Suppressor macrophage treated with lipopolysaccharide for 4 hours (primary cell): ENCODE measurements at regions not wholly inside any gene's neighbourhood (a gene's known extent, or its start where the extent isn't known, plus 50 kb on each side); places are given as distances from the start of the nearest gene placed in this dataset.
"Not testable (repeated sequence)": the region's sequence is repeated elsewhere in the genome, so short reads cannot be mapped to it uniquely, and the experiment has no call there.

ENCODE experiments used
- DNase-seq: peaks from one replicate; pipeline ENCODE4 v3.0.0-alpha.2; 2020

GRCh38 chr6:55064711-55065420, 109.4 kb upstream of the HCRTR2 start:
- DNase-seq, result peak; percentile 53

- peak; percentile 70 for DNase-seq
These were observed 105.1 kb upstream of the HCRTR2 start for GRCh38 chr6:55069132-55069781.

GRCh38 chr6:55082021-55082420, 92.3 kb upstream of the HCRTR2 start:
- DNase-seq, result no peak

- not testable (repeated sequence) for DNase-seq
These were observed 86.3 kb upstream of the HCRTR2 start for GRCh38 chr6:55088011-55088410.

- DNase-seq, result no peak
These were observed 85.4 kb upstream of the HCRTR2 start for GRCh38 chr6:55088902-55089301.

- no peak for DNase-seq
These were observed 85.0 kb upstream of the HCRTR2 start for GRCh38 chr6:55089325-55089724.

GRCh38 chr6:55100686-55101085, 73.6 kb upstream of the HCRTR2 start:
- no peak for DNase-seq

- no peak for DNase-seq
These were observed 73.2 kb upstream of the HCRTR2 start for GRCh38 chr6:55101157-55101556.

- DNase-seq, result no peak
These were observed 65.9 kb upstream of the HCRTR2 start for GRCh38 chr6:55108134-55109130.

GRCh38 chr6:55117267-55117666, 57.0 kb upstream of the HCRTR2 start:
- DNase-seq, result no peak

GRCh38 chr6:55124241-55124640, 50.1 kb upstream of the HCRTR2 start:
- not testable (repeated sequence) for DNase-seq
